ENCODE measurements at regions not wholly inside any gene's neighbourhood (a gene's known extent, or its start where the extent isn't known, plus 50 kb on each side); places are given as distances from the start of the nearest gene placed in this dataset.

DNA sequence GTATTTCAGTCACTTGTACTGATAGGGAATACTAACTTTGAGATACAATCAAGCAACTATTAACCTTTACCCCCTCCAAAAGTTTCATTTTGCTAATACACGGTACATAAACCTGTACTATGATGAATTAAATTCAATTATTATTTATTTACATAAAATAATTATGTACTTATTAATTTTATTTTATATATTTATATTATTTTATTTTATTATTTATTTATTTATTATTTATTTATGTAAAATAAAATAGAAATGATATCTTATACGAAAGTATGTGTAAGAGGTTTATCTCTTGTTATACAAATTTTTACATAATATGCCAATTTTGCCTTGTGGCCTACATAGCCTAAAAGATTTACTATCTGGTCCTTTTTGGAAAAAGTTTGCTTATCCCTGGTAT, 564.3 kb downstream of the SLITRK5 start:
- Histone ChIP-seq H2BK15ac (ENCODE audit: low read depth, low read length) (no peak overlapping the region), H3K4ac (ENCODE audit: low read depth, low read length) (no peak overlapping the region), H3K27ac (ENCODE audit: insufficient read depth, low read length) (no peak overlapping the region), H3K56ac (ENCODE audit: extremely low read depth, insufficient read depth, low read length) (no peak overlapping the region), H2AK9ac (replicated peaks; ENCODE audit: low read depth, low read length, poor library complexity) (no peak overlapping the region), H3K27me3 (ENCODE audit: control insufficient read depth, insufficient read depth, low read length) (no peaks in the 10 kb centered on the region), H4K5ac (ENCODE audit: low read depth, low read length) (no peak overlapping the region), H3K18ac (ENCODE audit: low read depth, low read length) (no peak overlapping the region), H2AK5ac (ENCODE audit: low read depth, low read length) (no peak overlapping the region), H4K8ac (ENCODE audit: low read depth in 2 of 2, low read length in 2 of 2) (no peak overlapping the region), H3K23ac (ENCODE audit: low read depth, low read length) (no peak overlapping the region), H4K20me1 (ENCODE audit: insufficient read depth, low read length) (no peaks in the 10 kb centered on the region), H2BK5ac (ENCODE audit: low read depth, low read length, poor library complexity, severe bottlenecking) (no peak overlapping the region), H2AFZ (replicated peaks; ENCODE audit: low read length, poor library complexity) (no peak overlapping the region), H3K9ac (ENCODE audit: low read depth, low read length) (no peak overlapping the region), H3K79me1 (ENCODE audit: low read depth in 1 of 2, low read length in 2 of 2) (no peaks in the 10 kb centered on the region), H2BK120ac (ENCODE audit: low read depth, low read length) (no peak overlapping the region), H2BK20ac (ENCODE audit: low read depth, low read length) (no peak overlapping the region), H3K9me3 (ENCODE audit: control insufficient read depth, insufficient read depth, low read length) (peaks cover 6% of the 10 kb centered on the region), H3K14ac (replicated peaks; ENCODE audit: low read depth, low read length) (no peak overlapping the region), H3K4me1 (ENCODE audit: control insufficient read depth, insufficient read depth, low read length) (no peaks in the 10 kb centered on the region), H4K91ac (ENCODE audit: insufficient read depth, low read depth, low read length) (no peak overlapping the region), H3K9me1 (ENCODE audit: insufficient read depth, low read length) (no peaks in the 10 kb centered on the region), H3K4me2 (ENCODE audit: low read depth, low read length) (no peak overlapping the region), H3K4me3 (ENCODE audit: insufficient read depth, low read depth, low read length) (no peak overlapping the region), H3K36me3 (ENCODE audit: control insufficient read depth, insufficient read depth, low read length) (no peaks in the 10 kb centered on the region)
- DNase-seq (no peak), ATAC-seq (ENCODE audit: low read depth) (no peak)
- WGBS, 2 experiments (ENCODE audit: extremely low coverage in 2 of 2, insufficient read length in 1 of 2): no CpG with 5 or more reads among the region's 2 CpGs
- no peak for TF ChIP-seq NFE2L2 (IDR thresholded peaks at IDR 0.05; ENCODE audit: low read depth, low read length)
- TF ChIP-seq CHD1 (IDR thresholded peaks at IDR 0.05; ENCODE audit: low read depth, low read length): no peak
- TF ChIP-seq RCOR1 (IDR thresholded peaks at IDR 0.05; ENCODE audit: insufficient replicate concordance, low read length): no peak
- TF ChIP-seq, protein P1, sequence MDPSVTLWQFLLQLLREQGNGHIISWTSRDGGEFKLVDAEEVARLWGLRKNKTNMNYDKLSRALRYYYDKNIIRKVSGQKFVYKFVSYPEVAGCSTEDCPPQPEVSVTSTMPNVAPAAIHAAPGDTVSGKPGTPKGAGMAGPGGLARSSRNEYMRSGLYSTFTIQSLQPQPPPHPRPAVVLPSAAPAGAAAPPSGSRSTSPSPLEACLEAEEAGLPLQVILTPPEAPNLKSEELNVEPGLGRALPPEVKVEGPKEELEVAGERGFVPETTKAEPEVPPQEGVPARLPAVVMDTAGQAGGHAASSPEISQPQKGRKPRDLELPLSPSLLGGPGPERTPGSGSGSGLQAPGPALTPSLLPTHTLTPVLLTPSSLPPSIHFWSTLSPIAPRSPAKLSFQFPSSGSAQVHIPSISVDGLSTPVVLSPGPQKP (IDR thresholded peaks at IDR 0.05; ENCODE audit: borderline replicate concordance, low read depth, low read length): no peak
- no peak for TF ChIP-seq FOS (IDR thresholded peaks at IDR 0.05; ENCODE audit: low read depth, low read length)
- no peak for TF ChIP-seq RAD21 (IDR thresholded peaks at IDR 0.05; ENCODE audit: low read length)
- TF ChIP-seq RFX5 (IDR thresholded peaks at IDR 0.05; ENCODE audit: low read depth, low read length): no peak
- TF ChIP-seq, protein P2, sequence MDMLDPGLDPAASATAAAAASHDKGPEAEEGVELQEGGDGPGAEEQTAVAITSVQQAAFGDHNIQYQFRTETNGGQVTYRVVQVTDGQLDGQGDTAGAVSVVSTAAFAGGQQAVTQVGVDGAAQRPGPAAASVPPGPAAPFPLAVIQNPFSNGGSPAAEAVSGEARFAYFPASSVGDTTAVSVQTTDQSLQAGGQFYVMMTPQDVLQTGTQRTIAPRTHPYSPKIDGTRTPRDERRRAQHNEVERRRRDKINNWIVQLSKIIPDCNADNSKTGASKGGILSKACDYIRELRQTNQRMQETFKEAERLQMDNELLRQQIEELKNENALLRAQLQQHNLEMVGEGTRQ (IDR thresholded peaks at IDR 0.05; ENCODE audit: low read depth, low read length): no peak
- no peak for TF ChIP-seq CEBPB (IDR thresholded peaks at IDR 0.05; ENCODE audit: low read depth, low read length)
- TF ChIP-seq BHLHE40 (IDR thresholded peaks at IDR 0.05; ENCODE audit: low read depth, low read length): no peak
- no peak for TF ChIP-seq MAZ (IDR thresholded peaks at IDR 0.05; ENCODE audit: borderline replicate concordance, low read depth, low read length)
- TF ChIP-seq, protein P3, sequence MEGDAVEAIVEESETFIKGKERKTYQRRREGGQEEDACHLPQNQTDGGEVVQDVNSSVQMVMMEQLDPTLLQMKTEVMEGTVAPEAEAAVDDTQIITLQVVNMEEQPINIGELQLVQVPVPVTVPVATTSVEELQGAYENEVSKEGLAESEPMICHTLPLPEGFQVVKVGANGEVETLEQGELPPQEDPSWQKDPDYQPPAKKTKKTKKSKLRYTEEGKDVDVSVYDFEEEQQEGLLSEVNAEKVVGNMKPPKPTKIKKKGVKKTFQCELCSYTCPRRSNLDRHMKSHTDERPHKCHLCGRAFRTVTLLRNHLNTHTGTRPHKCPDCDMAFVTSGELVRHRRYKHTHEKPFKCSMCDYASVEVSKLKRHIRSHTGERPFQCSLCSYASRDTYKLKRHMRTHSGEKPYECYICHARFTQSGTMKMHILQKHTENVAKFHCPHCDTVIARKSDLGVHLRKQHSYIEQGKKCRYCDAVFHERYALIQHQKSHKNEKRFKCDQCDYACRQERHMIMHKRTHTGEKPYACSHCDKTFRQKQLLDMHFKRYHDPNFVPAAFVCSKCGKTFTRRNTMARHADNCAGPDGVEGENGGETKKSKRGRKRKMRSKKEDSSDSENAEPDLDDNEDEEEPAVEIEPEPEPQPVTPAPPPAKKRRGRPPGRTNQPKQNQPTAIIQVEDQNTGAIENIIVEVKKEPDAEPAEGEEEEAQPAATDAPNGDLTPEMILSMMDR (conservative IDR thresholded peaks at IDR 0.05; ENCODE audit: low read depth, low read length): no peak
- TF ChIP-seq MXI1 (IDR thresholded peaks at IDR 0.05; ENCODE audit: borderline replicate concordance, low read depth, low read length): no peak
- TF ChIP-seq POLR2A (IDR thresholded peaks at IDR 0.05; ENCODE audit: low read depth, low read length): no peak
- no peak for TF ChIP-seq MAFK (IDR thresholded peaks at IDR 0.05; ENCODE audit: low read depth, low read length)
- dilution Hi-C loops (cut with HindIII; ENCODE audit: low sequenced_read_pairs, unreplicated experiment): no loop called here
- in situ Hi-C loops (cut with MboI; ENCODE audit: low sequenced_read_pairs): no loop called here
- no TSS peak for BruUV-seq (replicated peaks)
- intact Hi-C loops (cut with micrococcal nuclease): no loop called here
- POLR2A ChIA-PET (ENCODE audit: unreplicated experiment): no interaction called here
- CTCF ChIA-PET: no interaction called here

Measured in IMR-90 (cell line).